ENCODE measurements at regions not wholly inside any gene's neighbourhood (a gene's known extent, or its start where the extent isn't known, plus 50 kb on each side); places are given as distances from the start of the nearest gene placed in this dataset.

DNA sequence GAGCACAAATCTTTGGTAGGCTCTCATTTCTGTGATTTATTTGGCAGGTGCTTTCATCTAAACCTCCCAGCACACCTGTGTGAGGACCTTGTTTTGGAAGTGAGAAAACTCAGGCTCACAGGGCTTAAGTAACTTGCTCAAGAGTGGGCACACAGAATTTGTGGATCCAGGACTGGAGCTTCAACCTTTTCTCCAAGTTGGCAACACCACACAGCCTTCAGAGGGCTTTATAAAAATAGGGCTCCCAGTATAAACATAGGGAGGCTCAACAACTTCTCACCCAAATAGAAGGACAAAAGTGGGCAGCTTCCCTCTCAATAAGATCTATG lies 182.2 kb upstream of the NEBL start:
- no peak overlapping the region for H3K27ac ChIP-seq

DNA sequence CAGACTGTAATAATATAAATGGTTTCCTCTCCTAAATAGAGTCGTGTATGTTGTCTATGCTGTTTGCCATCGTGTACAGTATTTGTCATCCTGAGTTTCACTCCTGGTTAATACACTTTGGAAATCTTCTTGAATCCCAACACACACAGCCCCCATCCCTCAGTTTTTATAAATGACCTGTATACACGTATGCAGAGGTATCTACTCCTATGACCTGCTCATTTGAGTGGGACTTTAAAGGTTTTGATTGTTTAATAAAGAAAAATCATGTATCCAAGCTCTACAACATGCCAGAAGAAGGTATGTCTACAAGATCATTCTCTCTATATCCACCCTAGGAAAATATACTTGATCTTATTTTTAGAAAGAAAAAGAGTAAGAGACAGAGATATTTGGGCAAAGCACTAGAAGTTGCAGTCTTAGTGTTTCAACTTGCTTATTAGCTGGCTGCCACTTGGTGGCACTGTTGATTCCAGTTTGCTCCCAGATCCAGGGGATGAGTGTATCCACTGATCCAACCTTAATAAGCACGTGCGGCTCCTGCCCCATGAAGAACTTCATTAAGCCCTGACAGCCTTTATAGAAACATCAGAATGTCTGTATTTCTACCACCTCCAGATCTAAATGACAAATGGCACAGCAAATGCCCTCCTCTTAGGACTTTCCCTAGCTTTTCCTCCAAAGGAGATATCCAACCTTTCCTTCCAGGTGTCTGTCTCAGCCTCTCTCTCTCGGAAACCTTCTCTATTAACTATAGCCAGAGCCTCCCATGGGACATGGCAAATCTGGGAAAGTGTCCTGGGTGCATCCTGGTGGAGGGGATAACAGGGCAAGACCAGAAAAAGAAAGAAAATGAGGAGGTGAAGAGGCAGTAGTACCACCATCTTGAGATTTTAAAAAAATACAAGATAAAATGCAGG lies 181.6 kb upstream of the NEBL start:
- Histone ChIP-seq H3K4me3 (no peak overlapping the region), H3K79me2 (ENCODE audit: low read depth) (no peaks in the 10 kb centered on the region), H3K27me3 (ENCODE audit: insufficient read depth, low read depth) (no peaks in the 10 kb centered on the region), H3K27ac (no peak overlapping the region), H3K9me3 (ENCODE audit: insufficient read depth, low read depth) (no peaks in the 10 kb centered on the region), H2AFZ (no peak overlapping the region), H3K4me1 (replicated peaks; ENCODE audit: insufficient read depth) (peaks cover 9% of the 10 kb centered on the region), H4K20me1 (ENCODE audit: insufficient read depth) (no peaks in the 10 kb centered on the region), H3K4me2 (peak overlapping the region; percentile 36; the same call in 1 of the 2 replicates), H3F3A (ENCODE audit: insufficient read depth, low read depth) (peaks cover 5% of the 10 kb centered on the region; the same call in 1 of the 2 replicates), H3K9me2 (ENCODE audit: insufficient read depth) (no peaks in the 10 kb centered on the region), H3K36me3 (ENCODE audit: low read depth) (no peaks in the 10 kb centered on the region)
- DNase-seq, result peak; percentile 54 to 68
- no TSS peak for BruUV-seq (replicated peaks)
- TF ChIP-seq EZH2 (IDR thresholded peaks at IDR 0.05; ENCODE audit: low read depth), result no peak
- TF ChIP-seq, protein P1, sequence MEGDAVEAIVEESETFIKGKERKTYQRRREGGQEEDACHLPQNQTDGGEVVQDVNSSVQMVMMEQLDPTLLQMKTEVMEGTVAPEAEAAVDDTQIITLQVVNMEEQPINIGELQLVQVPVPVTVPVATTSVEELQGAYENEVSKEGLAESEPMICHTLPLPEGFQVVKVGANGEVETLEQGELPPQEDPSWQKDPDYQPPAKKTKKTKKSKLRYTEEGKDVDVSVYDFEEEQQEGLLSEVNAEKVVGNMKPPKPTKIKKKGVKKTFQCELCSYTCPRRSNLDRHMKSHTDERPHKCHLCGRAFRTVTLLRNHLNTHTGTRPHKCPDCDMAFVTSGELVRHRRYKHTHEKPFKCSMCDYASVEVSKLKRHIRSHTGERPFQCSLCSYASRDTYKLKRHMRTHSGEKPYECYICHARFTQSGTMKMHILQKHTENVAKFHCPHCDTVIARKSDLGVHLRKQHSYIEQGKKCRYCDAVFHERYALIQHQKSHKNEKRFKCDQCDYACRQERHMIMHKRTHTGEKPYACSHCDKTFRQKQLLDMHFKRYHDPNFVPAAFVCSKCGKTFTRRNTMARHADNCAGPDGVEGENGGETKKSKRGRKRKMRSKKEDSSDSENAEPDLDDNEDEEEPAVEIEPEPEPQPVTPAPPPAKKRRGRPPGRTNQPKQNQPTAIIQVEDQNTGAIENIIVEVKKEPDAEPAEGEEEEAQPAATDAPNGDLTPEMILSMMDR (conservative IDR thresholded peaks at IDR 0.05), result peak; percentile 81
- CTCF ChIA-PET, result interaction anchor here (0.6 kb wide), 1 partner anchor 107 kb away, joined by 15 read pairs; no protein-coding TSS in a partner anchor
- intact Hi-C loops (cut with micrococcal nuclease; ENCODE audit: unreplicated experiment), result loop anchor here (1.0 to 5.0 kb wide), 4 partner anchors 116 to 875 kb away; no protein-coding TSS in a partner anchor
- POLR2A ChIA-PET (ENCODE audit: unreplicated experiment), result no interaction called here

More for the DNA sequence above, 182.2 kb upstream of the NEBL start:
- BruUV-seq (replicated peaks), result no TSS peak
- ChIA-PET CTCF (interaction anchor here (0.6 kb wide), 1 partner anchor 106 kb away, joined by 15 read pairs; no protein-coding TSS in a partner anchor), POLR2A (ENCODE audit: unreplicated experiment) (no interaction called here)
- no peaks in the 10 kb centered on the region for H3K36me3 ChIP-seq (ENCODE audit: low read depth)
- intact Hi-C loops (cut with micrococcal nuclease; ENCODE audit: unreplicated experiment), result loop anchor here (5.0 kb wide), 1 partner anchor 222 kb away; no protein-coding TSS in a partner anchor
- no peak overlapping the region for H2AFZ ChIP-seq
- H4K20me1 ChIP-seq (ENCODE audit: insufficient read depth), result no peaks in the 10 kb centered on the region
- no peak for TF ChIP-seq EZH2 (IDR thresholded peaks at IDR 0.05; ENCODE audit: low read depth)
- TF ChIP-seq, protein P1 (conservative IDR thresholded peaks at IDR 0.05), result no peak
- DNase-seq, result no peak
- H3K79me2 ChIP-seq (ENCODE audit: low read depth), result no peaks in the 10 kb centered on the region
- H3K4me3 ChIP-seq, result no peak overlapping the region
- peaks cover 9% of the 10 kb centered on the region for H3F3A ChIP-seq (ENCODE audit: insufficient read depth, low read depth)
- H3K9me3 ChIP-seq (ENCODE audit: insufficient read depth, low read depth), result no peaks in the 10 kb centered on the region
- H3K4me1 ChIP-seq (replicated peaks; ENCODE audit: insufficient read depth), result peaks cover 13% of the 10 kb centered on the region
- H3K4me2 ChIP-seq, result no peak overlapping the region
- H3K27me3 ChIP-seq (ENCODE audit: insufficient read depth, low read depth), result no peaks in the 10 kb centered on the region
- H3K9me2 ChIP-seq (ENCODE audit: insufficient read depth), result no peaks in the 10 kb centered on the region

DNA sequence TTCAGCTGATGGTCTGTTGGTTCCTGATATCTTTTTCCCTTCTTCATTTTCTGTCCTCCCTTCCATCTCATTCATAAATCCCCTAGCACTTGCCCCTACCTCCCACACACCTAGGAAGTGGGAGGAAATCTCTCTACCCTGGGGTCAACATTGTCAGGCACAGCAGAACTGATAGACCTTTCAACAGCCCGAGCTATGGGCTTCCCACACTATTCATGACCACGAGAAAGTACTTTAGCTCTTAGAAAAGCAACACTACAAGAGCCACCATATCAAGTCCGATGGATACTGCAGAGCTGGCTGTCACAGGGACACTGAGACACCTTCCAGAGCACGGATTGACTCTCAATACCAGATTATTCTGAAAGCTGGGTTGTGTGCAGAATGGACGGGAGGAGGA lies 180.6 kb upstream of the NEBL start:
- intact Hi-C loops (cut with micrococcal nuclease; ENCODE audit: unreplicated experiment), result loop anchor here (1.0 to 5.0 kb wide), 4 partner anchors 117 to 876 kb away; no protein-coding TSS in a partner anchor
- ChIA-PET POLR2A (ENCODE audit: unreplicated experiment) (interaction anchor here (0.7 kb wide), 1 partner anchor 877 kb away, joined by 4 read pairs; no protein-coding TSS in a partner anchor), CTCF (interaction anchor here (0.6 kb wide), 1 partner anchor 78 kb away, joined by 3 read pairs; no protein-coding TSS in a partner anchor)
- Histone ChIP-seq H4K20me1 (ENCODE audit: insufficient read depth) (no peaks in the 10 kb centered on the region), H3K36me3 (ENCODE audit: low read depth) (no peaks in the 10 kb centered on the region), H3K4me1 (replicated peaks; ENCODE audit: insufficient read depth) (no peaks in the 10 kb centered on the region), H3K27me3 (ENCODE audit: insufficient read depth, low read depth) (no peaks in the 10 kb centered on the region), H2AFZ (no peak overlapping the region), H3K4me3 (no peak overlapping the region), H3F3A (ENCODE audit: insufficient read depth, low read depth) (no peaks in the 10 kb centered on the region), H3K9me3 (ENCODE audit: insufficient read depth, low read depth) (no peaks in the 10 kb centered on the region), H3K9me2 (ENCODE audit: insufficient read depth) (no peaks in the 10 kb centered on the region), H3K27ac (no peak overlapping the region), H3K4me2 (no peak overlapping the region), H3K79me2 (ENCODE audit: low read depth) (no peaks in the 10 kb centered on the region)
- no TSS peak for BruUV-seq (replicated peaks)
- no peak for TF ChIP-seq EZH2 (IDR thresholded peaks at IDR 0.05; ENCODE audit: low read depth)
- TF ChIP-seq, protein P1 (conservative IDR thresholded peaks at IDR 0.05), result no peak
- DNase-seq, result no peak
